H1 (cell line): ENCODE measurements at regions not wholly inside any gene's neighbourhood (a gene's known extent, or its start where the extent isn't known, plus 50 kb on each side); places are given as distances from the start of the nearest gene placed in this dataset.

Source experiments
- CTCF ChIA-PET: fragments of 300-600 bp; sonication (Branson Sonifier 250); formaldehyde crosslinking; loops from one replicate; lab custom pipeline; 2021; ENCODE audit not compliant: partially characterized antibody; lab: Charles Lee
- POLR2A ChIA-PET: fragments of 300-600 bp; sonication (Branson Sonifier 250); formaldehyde crosslinking; loops from one replicate; lab custom pipeline; 2021; ENCODE audit warnings: inconsistent platforms; ENCODE audit not compliant: partially characterized antibody; lab: Charles Lee
- DNase-seq, 2 experiments: peaks; one replicate each; pipeline versions ENCODE4 v3.0.0 to v3.0.0-alpha.2; 2010 to 2022; ENCODE audit warnings: low spot score in 2 of 2, low read depth in 1 of 2, mixed read lengths in 1 of 2
- FAIRE-seq: peaks from 2 replicates; lab custom pipeline; 2011; peaks lifted over from hg19 to GRCh38; lab: Jason Lieb, UNC
- H2AFZ ChIP-seq: 2 replicates; pipeline ENCODE4 v1.8.1; 2012; ENCODE audit warnings: low read length, inconsistent platforms
- H2AK5ac ChIP-seq: 2 replicates; pipeline ENCODE4 v1.6.1; 2013; ENCODE audit warnings: low read depth, low read length
- H2BK120ac ChIP-seq: replicated peaks from 2 replicates; pipeline ENCODE3; 2013; ENCODE audit warnings: low read depth, low read length, inconsistent platforms
- H2BK12ac ChIP-seq: 2 replicates; pipeline ENCODE4 v1.6.1; 2013; ENCODE audit warnings: low read depth, low read length
- H2BK15ac ChIP-seq: 2 replicates; pipeline ENCODE4 v1.6.1; 2013; ENCODE audit warnings: low read length
- H2BK20ac ChIP-seq: 2 replicates; pipeline ENCODE4 v1.6.1; 2013; ENCODE audit warnings: low read length
- H2BK5ac ChIP-seq: 2 replicates; pipeline ENCODE4 v1.6.1; 2013; ENCODE audit warnings: low read depth, low read length
- H3K14ac ChIP-seq: 2 replicates; pipeline ENCODE4 v1.6.1; 2013; ENCODE audit warnings: inconsistent platforms; ENCODE audit not compliant: insufficient read length
- H3K18ac ChIP-seq: 2 replicates; pipeline ENCODE4 v1.6.1; 2013; ENCODE audit warnings: low read length; ENCODE audit errors: extremely low read depth
- H3K23ac ChIP-seq: 2 replicates; pipeline ENCODE4 v1.6.1; 2013; ENCODE audit warnings: inconsistent platforms; ENCODE audit not compliant: insufficient read length
- H3K23me2 ChIP-seq: 2 replicates; pipeline ENCODE4 v1.6.1; 2013; ENCODE audit warnings: low read depth, low read length
- H3K27ac ChIP-seq: 2 replicates; pipeline ENCODE4 v1.6.1; 2011; ENCODE audit warnings: low read depth, low read length, inconsistent platforms
- H3K27me3 ChIP-seq, 4 experiments: replicated peaks in 1 of 4; 1 replicate in 1 of 4; 2 replicates in 3 of 4; pipeline versions ENCODE4 v1.6.1 to v1.8.1; 2011 to 2013; ENCODE audit warnings: low read length in 3 of 4, mild to moderate bottlenecking in 3 of 4, inconsistent platforms in 2 of 4, mixed read lengths in 2 of 4, moderate library complexity in 1 of 4; ENCODE audit not compliant: control insufficient read depth in 3 of 4, insufficient read depth in 3 of 4; ENCODE audit errors: extremely low read depth in 1 of 4
- H3K36me3 ChIP-seq, 4 experiments: 2 replicates each; pipeline versions ENCODE4 v1.6.1 to v1.8.1; 2011 to 2013; ENCODE audit warnings: mild to moderate bottlenecking in 4 of 4, low read length in 3 of 4, moderate library complexity in 2 of 4, control low read depth in 1 of 4, inconsistent platforms in 1 of 4; ENCODE audit not compliant: insufficient read depth in 4 of 4, control insufficient read depth in 2 of 4
- H3K4ac ChIP-seq: replicated peaks from 2 replicates; pipeline ENCODE3; 2013; ENCODE audit warnings: low read length, low read depth, mixed read lengths, inconsistent platforms; ENCODE audit not compliant: insufficient read length
- H3K4me1 ChIP-seq, 4 experiments: replicated peaks in 1 of 4; 1 replicate in 1 of 4; 2 replicates in 3 of 4; pipeline versions ENCODE4 v1.6.1 to v1.8.1; 2011 to 2013; ENCODE audit warnings: low read length in 3 of 4, inconsistent platforms in 2 of 4, mixed read lengths in 1 of 4; ENCODE audit not compliant: insufficient read depth in 4 of 4, control insufficient read depth in 3 of 4
- H3K4me2 ChIP-seq, 2 experiments: 2 replicates each; pipeline versions ENCODE4 v1.6.1 to v1.8.1; 2011 to 2013; ENCODE audit warnings: low read depth in 2 of 2, low read length in 2 of 2, control low read depth in 1 of 2, inconsistent platforms in 1 of 2, mild to moderate bottlenecking in 1 of 2; ENCODE audit not compliant: insufficient read depth in 1 of 2
- H3K4me3 ChIP-seq, 4 experiments: fragments of 200-600, 300-600 bp in 1 of 4; sonication (generic), shearing (Covaris generic), sonication (Bioruptor Twin) in 1 of 4; 2 replicates each; pipeline versions ENCODE4 v1.5.1 to v1.8.1; 2011 to 2016; ENCODE audit warnings: low read length in 4 of 4, low read depth in 3 of 4, control low read depth in 2 of 4, inconsistent platforms in 2 of 4, mild to moderate bottlenecking in 2 of 4, mixed read lengths in 1 of 4, moderate library complexity in 1 of 4; ENCODE audit not compliant: insufficient read depth in 2 of 4; ENCODE audit errors: extremely low read depth in 1 of 4
- H3K56ac ChIP-seq: replicated peaks from 2 replicates; pipeline ENCODE3; 2013; ENCODE audit warnings: low read depth, mild to moderate bottlenecking, mixed read lengths, low read length, inconsistent platforms; ENCODE audit not compliant: insufficient read length
- H3K79me1 ChIP-seq: 2 replicates; pipeline ENCODE4 v1.6.1; 2013; ENCODE audit warnings: low read depth, low read length, control low read depth
- H3K79me2 ChIP-seq, 2 experiments: 2 replicates each; pipeline versions ENCODE4 v1.6.1 to v1.8.1; 2012 to 2013; ENCODE audit warnings: low read length in 2 of 2, mild to moderate bottlenecking in 2 of 2, inconsistent platforms in 1 of 2; ENCODE audit not compliant: insufficient read depth in 2 of 2, control insufficient read depth in 1 of 2
- H3K9ac ChIP-seq, 4 experiments: replicated peaks in 1 of 4; 1 replicate in 1 of 4; 2 replicates in 3 of 4; pipeline versions ENCODE4 v1.6.1 to v1.8.1; 2011 to 2013; ENCODE audit warnings: low read depth in 3 of 4, low read length in 3 of 4, control low read depth in 2 of 4, mild to moderate bottlenecking in 2 of 4, moderate library complexity in 2 of 4, inconsistent platforms in 1 of 4; ENCODE audit errors: extremely low read depth in 1 of 4
- H3K9me3 ChIP-seq, 2 experiments: 2 replicates each; pipeline versions ENCODE4 v1.6.1 to v1.8.1; 2012 to 2013; ENCODE audit warnings: mild to moderate bottlenecking in 2 of 2, moderate library complexity in 2 of 2, control low read depth in 1 of 2, inconsistent platforms in 1 of 2, low read depth in 1 of 2, low read length in 1 of 2, mixed read lengths in 1 of 2; ENCODE audit not compliant: insufficient read depth in 2 of 2
- H4K20me1 ChIP-seq, 2 experiments: replicated peaks in 1 of 2; 2 replicates each; pipeline versions ENCODE3 to v1.8.1; 2011 to 2013; ENCODE audit warnings: inconsistent platforms in 2 of 2, low read length in 2 of 2, mild to moderate bottlenecking in 1 of 2; ENCODE audit not compliant: insufficient read depth in 2 of 2, control insufficient read depth in 1 of 2
- H4K5ac ChIP-seq: 2 replicates; pipeline ENCODE4 v1.6.1; 2013; ENCODE audit warnings: low read length, low read depth, mixed read lengths, inconsistent platforms; ENCODE audit not compliant: insufficient read length
- H4K8ac ChIP-seq: 2 replicates; pipeline ENCODE4 v1.8.0; 2013; ENCODE audit warnings: mild to moderate bottlenecking, moderate library complexity, low read length, inconsistent platforms; ENCODE audit not compliant: insufficient read depth; ENCODE audit errors: extremely low read depth
- H4K91ac ChIP-seq: replicated peaks from 2 replicates; pipeline ENCODE3; 2013; ENCODE audit warnings: low read length, mixed read lengths, inconsistent platforms; ENCODE audit not compliant: insufficient read length
- CBX5 ChIP-seq: fragments of 300-800, 300-1000 bp; sonication (generic); IDR thresholded peaks from 2 replicates; pipeline ENCODE4 v1.7.1; 2016; ENCODE audit warnings: antibody characterized with exemption, low read length, low read depth
- CTBP2 ChIP-seq: IDR thresholded peaks from 2 replicates; pipeline ENCODE4 v1.7.0; 2011; ENCODE audit warnings: borderline replicate concordance, mild to moderate bottlenecking, moderate library complexity, mixed read lengths, low read length; ENCODE audit not compliant: insufficient read depth, insufficient read length
- EZH2 ChIP-seq: fragments of 200-600 bp; sonication (generic); IDR thresholded peaks from 2 replicates; pipeline ENCODE4 v1.7.1; 2012; ENCODE audit warnings: low read depth, mild to moderate bottlenecking, moderate library complexity, low read length, inconsistent platforms; ENCODE audit not compliant: severe bottlenecking
- KDM1A ChIP-seq: fragments of 200-600, 300-600 bp; sonication (generic); IDR thresholded peaks from 2 replicates; pipeline ENCODE4 v1.7.1; 2016; ENCODE audit warnings: mild to moderate bottlenecking, low read length, borderline replicate concordance
- POLR2AphosphoS5 ChIP-seq: IDR thresholded peaks from 2 replicates; pipeline ENCODE4 v1.6.1; 2011; ENCODE audit warnings: low read depth, low read length
- RFX5 ChIP-seq: IDR thresholded peaks from 2 replicates; pipeline ENCODE4 v1.6.1; 2011; ENCODE audit warnings: low read depth, low read length, improper control_type of control experiment, borderline replicate concordance
- SUZ12 ChIP-seq: fragments of 200-600 bp; sonication (generic); IDR thresholded peaks from 2 replicates; pipeline ENCODE4 v1.6.1; 2012; ENCODE audit warnings: mild to moderate bottlenecking, inconsistent platforms, low read length, moderate library complexity, mixed read lengths
- TAF1 ChIP-seq: IDR thresholded peaks from 2 replicates; pipeline ENCODE4 v1.6.1; 2011; ENCODE audit warnings: mild to moderate bottlenecking, low read depth, low read length
- TCF12 ChIP-seq: IDR thresholded peaks from 2 replicates; pipeline ENCODE4 v1.6.1; 2011; ENCODE audit warnings: low read depth, mild to moderate bottlenecking, low read length
- WGBS, 2 experiments: shearing (Covaris generic) in 1 of 2; methylation state at CpG; one replicate each; pipeline versions ENCODE4 v1.1.6 to v1.1.7; 2013 to 2015; ENCODE audit warnings: low lambda C conversion rate in 2 of 2, mixed read lengths in 2 of 2, inconsistent platforms in 1 of 2, low coverage in 1 of 2, missing lambda C conversion rate in 1 of 2; ENCODE audit not compliant: insufficient replicate concordance in 2 of 2, insufficient coverage in 1 of 2, insufficient read length in 1 of 2; ENCODE audit errors: extremely low coverage in 1 of 2, missing lambda C conversion rate in 1 of 2; 5-methylcytosine and 5-hydroxymethylcytosine counted together
- TF ChIP-seq, protein P1 (sequence below): IDR thresholded peaks from 2 replicates; pipeline ENCODE4 v1.6.1; 2011; ENCODE audit warnings: low read length, improper control_type of control experiment
- TF ChIP-seq, protein P2 (sequence below): IDR thresholded peaks from 2 replicates; pipeline ENCODE4 v1.6.1; 2012; ENCODE audit warnings: inconsistent platforms

DNA sequence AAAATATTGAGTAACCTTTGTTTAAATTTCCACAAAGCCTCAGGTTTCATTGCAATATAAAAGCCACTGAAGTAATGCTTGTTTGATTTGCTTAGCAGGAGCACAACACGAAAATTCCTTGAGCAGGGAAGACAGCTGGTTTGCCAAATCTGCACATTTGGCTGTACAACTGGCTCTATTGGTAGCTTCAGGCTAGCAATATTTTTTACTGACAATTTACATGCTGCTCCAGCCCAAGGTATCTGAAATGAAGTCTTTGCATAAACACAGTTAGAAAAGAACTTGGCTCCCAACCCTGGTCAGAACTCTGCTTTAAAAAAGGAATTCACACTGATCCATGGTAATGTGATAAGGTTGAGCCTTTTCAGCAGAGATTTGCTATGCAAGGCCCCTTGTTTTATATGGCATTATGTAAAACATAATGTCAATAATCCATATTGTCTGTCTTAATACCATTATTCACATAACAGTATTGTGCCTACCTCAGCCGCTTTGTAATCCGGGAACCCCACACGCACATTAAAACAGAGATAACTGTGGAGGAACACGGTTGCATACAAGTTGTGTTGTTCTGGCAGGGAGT is 55.7 kb upstream of the CHL1 start:
- Histone ChIP-seq H3K27me3 (no peaks in the 10 kb centered on the region), H3K4me1 (peaks cover 0 to 3% (median 0%) of the 10 kb centered on the region in 4 experiments; a peak in 1 of 7 replicates), H2BK5ac (no peak overlapping the region), H3K36me3 (no peaks in the 10 kb centered on the region), H3K79me1 (no peaks in the 10 kb centered on the region), H3K9ac (no peak overlapping the region), H3K56ac (no peak overlapping the region), H3K4me3 (no peak overlapping the region), H2BK12ac (no peak overlapping the region), H3K4me2 (no peak overlapping the region), H4K5ac (no peak overlapping the region), H2AK5ac (no peak overlapping the region), H2BK120ac (no peak overlapping the region), H4K20me1 (no peaks in the 10 kb centered on the region), H3K4ac (no peak overlapping the region), H2AFZ (no peak overlapping the region), H4K91ac (no peak overlapping the region), H3K23ac (no peak overlapping the region), H2BK20ac (no peak overlapping the region), H3K9me3 (no peaks in the 10 kb centered on the region), H2BK15ac (no peak overlapping the region), H3K79me2 (no peaks in the 10 kb centered on the region), H3K23me2 (no peaks in the 10 kb centered on the region), H3K27ac (no peak overlapping the region), H3K14ac (no peak overlapping the region), H3K18ac (no peak overlapping the region), H4K8ac (no peak overlapping the region)
- DNase-seq (no peak), FAIRE-seq (peak; percentile 7)
- POLR2A ChIA-PET: no interaction called here
- CTCF ChIA-PET: no interaction called here
- WGBS, 2 experiments: 80% methylated on average over 5 of the region's 5 CpGs; no CpG with 5 or more reads in 1 of the 2 experiments
- TF ChIP-seq POLR2AphosphoS5 (no peak), KDM1A (no peak), RFX5 (no peak), CTBP2 (no peak), EZH2 (no peak), CBX5 (no peak), SUZ12 (no peak), TCF12 (no peak), TAF1 (no peak)
- TF ChIP-seq, protein P1, sequence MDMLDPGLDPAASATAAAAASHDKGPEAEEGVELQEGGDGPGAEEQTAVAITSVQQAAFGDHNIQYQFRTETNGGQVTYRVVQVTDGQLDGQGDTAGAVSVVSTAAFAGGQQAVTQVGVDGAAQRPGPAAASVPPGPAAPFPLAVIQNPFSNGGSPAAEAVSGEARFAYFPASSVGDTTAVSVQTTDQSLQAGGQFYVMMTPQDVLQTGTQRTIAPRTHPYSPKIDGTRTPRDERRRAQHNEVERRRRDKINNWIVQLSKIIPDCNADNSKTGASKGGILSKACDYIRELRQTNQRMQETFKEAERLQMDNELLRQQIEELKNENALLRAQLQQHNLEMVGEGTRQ: no peak
- TF ChIP-seq, protein P2, sequence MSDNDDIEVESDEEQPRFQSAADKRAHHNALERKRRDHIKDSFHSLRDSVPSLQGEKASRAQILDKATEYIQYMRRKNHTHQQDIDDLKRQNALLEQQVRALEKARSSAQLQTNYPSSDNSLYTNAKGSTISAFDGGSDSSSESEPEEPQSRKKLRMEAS: no peak
